ENCODE measurements at regions not wholly inside any gene's neighbourhood (a gene's known extent, or its start where the extent isn't known, plus 50 kb on each side); places are given as distances from the start of the nearest gene placed in this dataset.
A peak's percentile ranks its signal among the peaks of the same experiment; 100 is the strongest.

GRCh38 chr21:43290421-43291346 lies 121.9 kb downstream of the CRYAA start:
- POLR2A ChIA-PET (ENCODE audit: partially characterized antibody), result interaction anchor here (0.7 kb wide), 1 partner anchor 16 kb away, joined by 3 read pairs; no protein-coding TSS in a partner anchor
- no peak overlapping the region for H3K18ac ChIP-seq (ENCODE audit: extremely low read depth, low read length)
- no peaks in the 10 kb centered on the region for H3K79me2 ChIP-seq (ENCODE audit: control insufficient read depth in 1 of 2, insufficient read depth in 2 of 2, low read length in 2 of 2)
- no peak overlapping the region for H2BK15ac ChIP-seq (ENCODE audit: low read length)
- TF ChIP-seq JUN (IDR thresholded peaks at IDR 0.05; ENCODE audit: low read depth, low read length) (no peak), TCF12 (IDR thresholded peaks at IDR 0.05; ENCODE audit: low read depth, low read length) (peak; percentile 74; the same call in 1 of the 2 replicates), YY1 (IDR thresholded peaks at IDR 0.05; ENCODE audit: low read depth, low read length) (no peak), SIN3A (conservative IDR thresholded peaks at IDR 0.05 in 1 of 2, IDR thresholded peaks at IDR 0.05 in 1 of 2; ENCODE audit: low read depth in 1 of 2, low read length in 2 of 2) (no peak), BACH1 (IDR thresholded peaks at IDR 0.05; ENCODE audit: low read length) (no peak)
- no peak overlapping the region for H2BK5ac ChIP-seq (ENCODE audit: low read depth, low read length)
- no peak overlapping the region for H2AFZ ChIP-seq (ENCODE audit: low read length)
- H2BK120ac ChIP-seq (replicated peaks; ENCODE audit: low read depth, low read length), result no peak overlapping the region
- H4K8ac ChIP-seq (ENCODE audit: extremely low read depth, insufficient read depth, low read length), result 0 out of 2 replicates have a peak overlapping the region, but pooled peaks have one; percentile 40
- H3K27ac ChIP-seq (ENCODE audit: low read depth, low read length), result no peak overlapping the region
- DNase-seq (ENCODE audit: low read depth in 1 of 2, low spot score in 2 of 2), result no peak
- no peak overlapping the region for H2BK12ac ChIP-seq (ENCODE audit: low read depth, low read length)
- WGBS, 2 experiments (ENCODE audit: extremely low coverage in 1 of 2, insufficient coverage in 1 of 2, insufficient read length in 1 of 2, insufficient replicate concordance in 2 of 2, low coverage in 1 of 2, low lambda C conversion rate in 2 of 2, missing lambda C conversion rate in 1 of 2), result 91% methylated on average over 34 of the region's 36 CpGs; no CpG with 5 or more reads in 1 of the 2 experiments
- H2AK5ac ChIP-seq (ENCODE audit: low read depth, low read length), result no peak overlapping the region
- CTCF ChIA-PET (ENCODE audit: partially characterized antibody), result interaction anchor here (0.8 to 1.2 kb wide), 3 partner anchors 9 to 21 kb away, joined by 3 read pairs; no protein-coding TSS in a partner anchor
- no peak overlapping the region for H2BK20ac ChIP-seq (ENCODE audit: low read length)
- no peak overlapping the region for H3K23ac ChIP-seq (ENCODE audit: insufficient read length)
- H3K4ac ChIP-seq (replicated peaks; ENCODE audit: insufficient read length, low read depth, low read length), result no peak overlapping the region
- no peaks in the 10 kb centered on the region for H3K4me1 ChIP-seq (replicated peaks in 1 of 4; ENCODE audit: control insufficient read depth in 3 of 4, insufficient read depth in 4 of 4, low read length in 3 of 4)
- H3K4me3 ChIP-seq (ENCODE audit: extremely low read depth in 1 of 4, insufficient read depth in 2 of 4, low read depth in 3 of 4, low read length in 4 of 4), result no peak overlapping the region
- H3K79me1 ChIP-seq (ENCODE audit: low read depth, low read length), result no peaks in the 10 kb centered on the region
- no peaks in the 10 kb centered on the region for H3K27me3 ChIP-seq (replicated peaks in 1 of 4; ENCODE audit: control insufficient read depth in 3 of 4, extremely low read depth in 1 of 4, insufficient read depth in 3 of 4, low read length in 3 of 4)
- H3K36me3 ChIP-seq (ENCODE audit: control insufficient read depth in 2 of 4, insufficient read depth in 4 of 4, low read length in 3 of 4), result no peaks in the 10 kb centered on the region
- no peak overlapping the region for H3K9ac ChIP-seq (replicated peaks in 1 of 4; ENCODE audit: extremely low read depth in 1 of 4, low read depth in 3 of 4, low read length in 3 of 4)
- no peak overlapping the region for H4K91ac ChIP-seq (replicated peaks; ENCODE audit: insufficient read length, low read length)
- no peak overlapping the region for H3K56ac ChIP-seq (replicated peaks; ENCODE audit: insufficient read length, low read depth, low read length)
- H3K4me2 ChIP-seq (ENCODE audit: insufficient read depth in 1 of 2, low read depth in 2 of 2, low read length in 2 of 2), result no peak overlapping the region
- H3K23me2 ChIP-seq (ENCODE audit: low read depth, low read length), result no peaks in the 10 kb centered on the region
- no peak overlapping the region for H4K5ac ChIP-seq (ENCODE audit: insufficient read length, low read depth, low read length)
- no peaks in the 10 kb centered on the region for H4K20me1 ChIP-seq (replicated peaks in 1 of 2; ENCODE audit: control insufficient read depth in 1 of 2, insufficient read depth in 2 of 2, low read length in 2 of 2)
- no peak overlapping the region for H3K14ac ChIP-seq (ENCODE audit: insufficient read length)
- no peak for FAIRE-seq
- no peaks in the 10 kb centered on the region for H3K9me3 ChIP-seq (ENCODE audit: insufficient read depth in 2 of 2, low read depth in 1 of 2, low read length in 1 of 2)

Data from H1 (cell line).